PC-9 (cell line): ENCODE measurements at regions not wholly inside any gene's neighbourhood (a gene's known extent, or its start where the extent isn't known, plus 50 kb on each side); places are given as distances from the start of the nearest gene placed in this dataset.

Source experiments
- BruUV-seq: library from RNA; stranded (reverse); fragments of 400-500 nt; replicated peaks from 2 replicates; lab custom pipeline; 2021; lab: Mats Ljungman, UMichigan
- CTCF ChIA-PET: fragments of 300-600 bp; sonication (Branson Sonifier 250); formaldehyde crosslinking; loops from one replicate; lab custom pipeline; 2022; ENCODE audit warnings: antibody characterized with exemption; lab: Charles Lee
- POLR2A ChIA-PET: fragments of 300-600 bp; sonication (Branson Sonifier 250); formaldehyde crosslinking; loops from one replicate; lab custom pipeline; 2022; ENCODE audit warnings: antibody characterized with exemption; ENCODE audit not compliant: unreplicated experiment; lab: Charles Lee
- DNase-seq, 2 experiments: peaks; one replicate each; pipeline versions ENCODE4 v3.0.0 to v3.0.0-alpha.2; 2015 to 2022; ENCODE audit warnings: mixed read lengths in 1 of 2
- H2AFZ ChIP-seq: fragments of 200-600 bp; sonication (generic); 2 replicates; pipeline ENCODE4 v1.8.1; 2017; ENCODE audit warnings: antibody characterized with exemption
- H3F3A ChIP-seq: fragments of 200-600 bp; sonication (generic); 2 replicates; pipeline ENCODE4 v1.8.1; 2017; ENCODE audit warnings: antibody characterized with exemption, mild to moderate bottlenecking, low read depth; ENCODE audit not compliant: insufficient read depth
- H3K27ac ChIP-seq: fragments of 200-600 bp; sonication (generic); 2 replicates; pipeline ENCODE4 v1.6.1; 2016; ENCODE audit warnings: mixed run types
- H3K27me3 ChIP-seq: fragments of 200-600 bp; sonication (generic); 2 replicates; pipeline ENCODE4 v1.6.1; 2016; ENCODE audit warnings: low read depth, mixed run types; ENCODE audit not compliant: insufficient read depth
- H3K36me3 ChIP-seq: fragments of 200-600 bp; sonication (generic); 2 replicates; pipeline ENCODE4 v1.6.1; 2016; ENCODE audit warnings: low read depth, mixed run types
- H3K4me1 ChIP-seq: fragments of 200-600 bp; sonication (generic); replicated peaks from 2 replicates; pipeline ENCODE4 v1.6.1; 2016; ENCODE audit warnings: mixed run types; ENCODE audit not compliant: insufficient read depth
- H3K4me2 ChIP-seq: fragments of 200-600 bp; sonication (generic); 2 replicates; pipeline ENCODE4 v1.6.1; 2017; ENCODE audit warnings: mixed run types
- H3K4me3 ChIP-seq: fragments of 200-600 bp; sonication (generic); 2 replicates; pipeline ENCODE4 v1.6.1; 2016; ENCODE audit warnings: mixed run types
- H3K79me2 ChIP-seq: fragments of 200-600 bp; sonication (generic); 2 replicates; pipeline ENCODE4 v1.6.1; 2017; ENCODE audit warnings: low read depth, mixed run types
- H3K9me2 ChIP-seq: fragments of 200-600 bp; sonication (generic); 2 replicates; pipeline ENCODE4 v1.8.1; 2017; ENCODE audit warnings: mild to moderate bottlenecking; ENCODE audit not compliant: insufficient read depth
- H3K9me3 ChIP-seq: fragments of 200-600 bp; sonication (generic); 2 replicates; pipeline ENCODE4 v1.8.1; 2016; ENCODE audit warnings: low read depth; ENCODE audit not compliant: insufficient read depth
- H4K20me1 ChIP-seq: fragments of 200-600 bp; sonication (generic); 2 replicates; pipeline ENCODE4 v1.8.1; 2017; ENCODE audit not compliant: insufficient read depth
- CTCF ChIP-seq: fragments of 200-600 bp; sonication (generic); conservative IDR thresholded peaks from 2 replicates; pipeline ENCODE4 v1.6.1; 2017; ENCODE audit warnings: mixed run types, antibody characterized with exemption, mild to moderate bottlenecking, moderate library complexity
- EZH2 ChIP-seq: fragments of 200-600 bp; sonication (generic); IDR thresholded peaks from 2 replicates; pipeline ENCODE4 v1.8.0; 2017; ENCODE audit warnings: antibody characterized with exemption, low read depth
- intact Hi-C: fragments of 100-400 bp; cut with micrococcal nuclease; formaldehyde crosslinking; loops from one replicate; pipeline ENCODE4 v1.10.0; 2022; ENCODE audit not compliant: unreplicated experiment

DNA sequence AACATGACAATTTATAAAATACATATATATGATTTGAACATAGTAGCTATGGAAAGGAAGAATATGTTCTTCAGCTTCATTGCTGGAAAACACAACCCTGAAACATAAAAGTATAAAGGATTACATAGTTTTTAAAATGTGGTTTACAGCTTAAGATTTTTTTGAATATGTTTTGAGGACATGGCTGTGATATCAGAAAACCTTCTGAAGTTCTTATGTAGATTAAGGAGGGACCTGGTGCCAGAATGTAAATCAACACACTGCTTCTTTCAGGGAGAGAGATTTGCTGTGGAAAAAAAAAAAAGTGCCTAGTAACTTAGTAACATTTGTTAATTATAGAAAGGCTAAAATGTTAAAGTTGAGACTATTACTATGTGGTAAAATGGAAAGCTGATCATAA is 1261.8 kb downstream of the ADGRL3 start:
- H3K4me2 ChIP-seq, result no peak overlapping the region
- no peak overlapping the region for H3K4me3 ChIP-seq
- no peak for DNase-seq
- H3K27me3 ChIP-seq, result no peaks in the 10 kb centered on the region
- no peaks in the 10 kb centered on the region for H3K9me2 ChIP-seq
- H3K4me1 ChIP-seq, result no peaks in the 10 kb centered on the region
- CTCF ChIA-PET, result no interaction called here
- no TSS peak for BruUV-seq
- intact Hi-C loops, result no loop called here
- H3K9me3 ChIP-seq, result no peaks in the 10 kb centered on the region
- H3K36me3 ChIP-seq, result no peaks in the 10 kb centered on the region
- no peak overlapping the region for H2AFZ ChIP-seq
- H4K20me1 ChIP-seq, result no peaks in the 10 kb centered on the region
- no peak for TF ChIP-seq EZH2
- no peak for TF ChIP-seq CTCF
- no peaks in the 10 kb centered on the region for H3K79me2 ChIP-seq
- H3K27ac ChIP-seq, result no peak overlapping the region
- H3F3A ChIP-seq, result no peaks in the 10 kb centered on the region
- POLR2A ChIA-PET, result no interaction called here

- POLR2A ChIA-PET, result no interaction called here
- intact Hi-C loops, result no loop called here
- Histone ChIP-seq H3K4me2 (no peak overlapping the region), H3K27ac (no peak overlapping the region), H3K9me3 (no peaks in the 10 kb centered on the region), H3K36me3 (no peaks in the 10 kb centered on the region), H2AFZ (no peak overlapping the region), H4K20me1 (no peaks in the 10 kb centered on the region), H3K27me3 (no peaks in the 10 kb centered on the region), H3K79me2 (no peaks in the 10 kb centered on the region), H3K4me3 (no peak overlapping the region), H3F3A (no peaks in the 10 kb centered on the region), H3K4me1 (no peaks in the 10 kb centered on the region), H3K9me2 (no peaks in the 10 kb centered on the region)
- CTCF ChIA-PET, result no interaction called here
- no TSS peak for BruUV-seq
- TF ChIP-seq EZH2, result no peak
- TF ChIP-seq CTCF, result no peak
- DNase-seq, result no peak
These were observed 1260.2 kb downstream of the ADGRL3 start for GRCh38 chr4:62460329-62460728.

DNA sequence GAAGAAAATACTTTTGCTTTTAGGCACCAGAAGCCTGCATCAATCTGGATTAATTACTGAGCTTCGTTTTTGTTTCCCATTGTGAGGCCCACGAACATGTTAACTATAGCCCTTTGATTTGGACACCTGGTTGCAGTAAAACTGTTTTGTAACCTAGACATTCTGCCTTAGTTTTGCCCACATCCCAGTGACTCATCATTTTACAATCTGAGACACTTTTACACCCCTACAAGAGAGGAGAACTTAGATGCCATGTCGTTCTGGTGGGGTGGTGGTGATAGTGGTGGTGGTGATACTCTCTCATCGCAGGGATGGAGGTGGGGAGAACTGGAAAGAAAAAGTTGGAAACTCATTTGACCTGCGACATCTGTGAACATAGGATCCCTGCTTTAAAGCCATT is 1257.2 kb downstream of the ADGRL3 start:
- Histone ChIP-seq H3K9me2 (no peaks in the 10 kb centered on the region), H3K9me3 (no peaks in the 10 kb centered on the region), H3K36me3 (no peaks in the 10 kb centered on the region), H3K4me2 (no peak overlapping the region), H3F3A (no peaks in the 10 kb centered on the region), H3K27me3 (no peaks in the 10 kb centered on the region), H3K79me2 (no peaks in the 10 kb centered on the region), H2AFZ (no peak overlapping the region), H3K4me1 (no peaks in the 10 kb centered on the region), H4K20me1 (no peaks in the 10 kb centered on the region), H3K4me3 (no peak overlapping the region), H3K27ac (no peak overlapping the region)
- intact Hi-C loops, result no loop called here
- ChIA-PET POLR2A (interaction anchor here (0.7 kb wide), 1 partner anchor 594 kb away, joined by 4 read pairs; no protein-coding TSS in a partner anchor), CTCF (no interaction called here)
- BruUV-seq, result no TSS peak
- TF ChIP-seq EZH2 (no peak), CTCF (no peak)
- no peak for DNase-seq
